RCC 7860 (cell line): ENCODE measurements at regions not wholly inside any gene's neighbourhood (a gene's known extent, or its start where the extent isn't known, plus 50 kb on each side); places are given as distances from the start of the nearest gene placed in this dataset.
A peak's percentile ranks its signal among the peaks of the same experiment; 100 is the strongest.

Experiments
- DNase-seq: peaks from one replicate; pipeline ENCODE4 v3.0.0-alpha.2; 2015; ENCODE audit warnings: low spot score
- FAIRE-seq: peaks from 2 replicates; lab custom pipeline; 2012; peaks lifted over from hg19 to GRCh38; lab: Jason Lieb, UNC

DNA sequence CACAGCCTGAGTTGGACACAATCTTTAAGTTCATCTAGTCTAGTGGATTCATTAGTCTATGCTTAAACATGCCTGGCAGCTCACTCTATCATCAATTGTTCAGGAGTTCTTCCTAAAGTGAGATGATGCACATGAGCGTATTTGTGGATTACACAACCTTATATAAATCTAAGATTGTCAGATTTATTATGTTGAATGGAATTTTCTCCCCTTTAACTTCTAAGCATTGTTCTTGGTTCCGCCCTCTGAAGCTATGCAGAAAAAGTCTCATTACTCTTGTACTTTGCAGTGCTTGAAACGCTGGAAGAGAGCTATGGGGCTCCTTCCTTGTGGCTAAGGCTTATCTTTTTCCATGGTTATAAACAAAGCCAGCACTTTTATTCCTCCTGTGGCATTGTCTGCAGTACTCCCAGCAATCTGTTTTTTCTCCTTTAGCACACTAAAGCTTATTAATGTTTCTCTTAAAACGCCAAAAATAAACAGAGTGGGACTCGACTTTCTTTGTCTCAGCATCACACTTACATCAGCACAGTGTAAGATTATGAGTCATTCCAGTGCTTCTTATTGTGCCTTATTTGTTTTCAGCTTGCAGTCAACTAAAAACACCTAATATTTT lies 316.8 kb upstream of the CAMK1G start:
- no peak for DNase-seq
- no peak for FAIRE-seq

DNA sequence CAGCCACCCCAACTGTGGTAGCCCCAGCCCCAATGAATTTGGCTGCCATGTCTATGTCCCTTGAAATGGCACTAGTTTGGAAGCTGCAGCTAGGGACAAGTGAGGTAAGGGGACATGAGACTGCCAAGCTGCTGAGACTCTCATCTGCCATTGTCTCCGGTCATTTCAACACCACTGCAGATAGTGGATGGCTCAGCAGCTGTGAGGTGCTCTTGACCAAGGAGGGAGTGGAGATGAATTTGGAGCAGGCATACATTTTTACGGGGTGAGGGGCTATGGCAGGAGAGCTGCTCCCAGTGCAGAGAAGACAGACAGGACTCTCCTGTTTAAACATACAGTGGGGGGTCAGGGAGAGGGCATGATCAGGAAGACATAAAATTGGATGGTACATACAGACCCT lies 315.5 kb upstream of the CAMK1G start:
- FAIRE-seq (no peak), DNase-seq (no peak)

DNA sequence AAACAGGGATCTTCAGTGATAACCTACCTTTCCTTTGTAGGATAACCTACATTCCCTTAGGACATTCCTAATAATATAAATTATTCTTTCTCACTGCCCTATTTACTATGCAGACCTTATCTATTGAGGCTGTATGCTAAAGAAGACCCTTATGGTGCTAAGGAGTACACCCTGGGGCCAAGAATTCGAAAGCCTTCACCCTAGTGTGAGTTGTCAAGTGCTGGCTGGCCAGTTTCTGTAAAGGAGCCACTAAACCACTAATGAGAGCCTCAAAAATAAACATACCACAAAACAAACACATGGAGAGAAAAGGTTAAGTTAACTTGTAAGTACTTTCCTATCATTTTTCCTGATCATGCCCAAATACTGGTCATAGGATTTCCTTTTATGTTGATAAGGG lies 315.0 kb upstream of the CAMK1G start:
- FAIRE-seq (no peak), DNase-seq (no peak)

DNA sequence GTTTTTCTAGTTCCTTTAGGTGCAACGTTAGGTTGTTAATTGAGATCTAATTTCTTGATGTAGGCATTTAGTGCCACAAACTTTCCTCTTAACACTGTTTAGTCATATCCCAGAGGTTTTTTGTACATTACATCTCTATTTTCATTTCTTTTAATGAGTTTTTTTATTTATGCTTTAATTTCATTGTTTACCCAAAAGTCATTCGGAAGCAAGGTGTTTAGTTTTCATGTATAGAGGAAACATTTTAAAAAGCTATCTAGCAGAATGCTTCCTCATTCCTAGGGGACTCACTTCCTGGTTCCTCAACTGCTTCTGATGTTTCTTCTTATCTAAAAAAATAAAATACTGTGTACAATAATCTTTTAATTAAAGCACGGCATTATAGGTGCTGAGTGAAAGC lies 307.2 kb upstream of the CAMK1G start:
- FAIRE-seq: no peak

DNA sequence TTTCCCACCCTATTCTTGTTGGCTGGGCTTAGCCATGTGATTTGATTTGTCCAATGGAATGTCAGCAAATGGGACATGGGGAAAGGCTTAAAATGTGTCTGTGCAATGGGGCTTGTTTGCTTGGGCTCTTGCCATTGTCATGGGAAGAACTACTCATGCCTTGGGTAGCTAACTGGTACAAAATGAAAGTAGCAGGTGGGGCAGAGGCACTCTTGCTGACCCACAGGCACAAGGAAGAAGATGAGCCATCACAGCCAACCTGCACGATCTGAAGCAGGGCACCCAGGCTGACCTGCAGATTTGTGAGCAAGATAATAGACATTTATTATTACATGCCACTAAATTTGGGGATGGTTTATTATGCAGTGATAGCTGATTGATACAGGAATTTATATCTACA lies 305.9 kb upstream of the CAMK1G start:
- FAIRE-seq: no peak

More for the DNA sequence above, 307.2 kb upstream of the CAMK1G start:
- DNase-seq: no peak

DNA sequence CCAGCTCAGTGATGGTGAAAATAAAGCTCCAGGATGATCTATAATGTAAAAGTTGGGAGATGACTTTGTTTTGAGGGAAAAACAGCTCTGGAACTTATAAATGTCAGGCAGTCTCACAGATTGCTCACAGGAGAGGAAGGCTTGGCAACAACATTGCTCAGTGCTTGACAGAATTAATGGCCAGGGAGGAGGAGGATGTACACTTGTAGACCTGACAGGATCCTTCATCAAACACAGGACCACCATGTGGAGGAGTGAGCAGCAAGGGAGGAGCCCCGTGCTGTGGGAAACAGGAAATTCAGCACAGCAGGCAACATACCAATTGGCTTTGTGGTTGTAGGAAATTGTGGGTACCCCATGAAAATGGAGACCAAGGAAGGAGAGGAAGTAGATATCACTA lies 291.8 kb upstream of the CAMK1G start:
- DNase-seq (peak; percentile 41), FAIRE-seq (no peak)

More for the DNA sequence above, 305.9 kb upstream of the CAMK1G start:
- DNase-seq: no peak

DNA sequence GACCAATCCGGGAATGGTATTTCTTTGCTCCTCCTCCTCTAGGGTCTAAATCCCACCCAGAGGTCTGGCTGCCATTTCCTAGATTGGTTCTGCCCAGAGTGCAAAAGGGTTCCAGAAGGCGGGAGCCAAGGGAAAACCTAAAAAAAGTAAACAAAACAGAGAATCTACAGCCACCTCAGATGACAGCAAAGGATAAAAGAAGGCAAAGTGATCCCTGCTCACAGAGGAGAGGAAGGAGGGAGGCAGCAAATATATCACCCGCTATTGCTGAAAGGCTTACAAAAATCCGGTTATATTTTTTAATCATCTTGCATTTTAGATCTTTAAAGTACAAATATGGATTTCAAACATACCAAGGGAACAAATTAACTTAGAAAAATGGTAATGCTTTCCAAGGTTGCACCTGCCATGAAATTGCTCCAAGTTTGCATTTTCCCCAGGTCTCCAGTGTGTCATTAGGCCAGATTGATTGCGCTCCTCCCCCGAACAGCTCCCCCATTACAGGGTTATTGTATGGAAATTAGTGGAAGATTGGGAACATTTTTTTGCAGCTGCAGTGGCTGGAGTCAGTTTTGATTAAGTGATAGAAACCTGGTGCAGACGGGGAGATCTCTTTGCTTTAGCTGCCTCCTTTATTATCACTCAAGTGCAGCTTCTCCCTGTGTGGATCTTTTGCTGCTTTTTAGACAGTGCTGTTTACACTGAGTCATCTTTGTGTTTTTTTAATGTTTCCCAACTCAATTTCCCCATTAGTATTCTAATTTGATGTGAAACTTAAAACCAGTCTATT lies 280.5 kb upstream of the CAMK1G start:
- FAIRE-seq: no peak
- DNase-seq: no peak

DNA sequence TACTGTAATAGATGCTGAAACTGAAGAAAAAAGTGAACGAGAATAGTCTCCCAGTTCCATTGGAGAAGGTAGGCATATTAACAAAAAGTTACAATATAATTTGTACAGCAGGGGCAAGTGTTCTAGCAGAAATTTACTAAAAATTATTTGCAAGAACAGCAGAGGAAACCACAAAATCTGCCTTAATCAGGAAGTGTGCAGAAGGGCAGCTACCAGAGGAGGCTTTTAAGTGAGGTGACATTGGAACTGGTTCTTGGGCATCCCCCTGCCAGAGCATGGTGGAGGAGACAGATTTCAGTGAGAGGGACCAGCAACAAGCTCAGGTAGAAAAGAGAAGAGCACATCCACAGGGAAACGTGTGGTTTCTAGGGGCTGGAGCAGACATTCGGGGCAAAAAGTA lies 279.3 kb upstream of the CAMK1G start:
- DNase-seq (no peak), FAIRE-seq (no peak)

DNA sequence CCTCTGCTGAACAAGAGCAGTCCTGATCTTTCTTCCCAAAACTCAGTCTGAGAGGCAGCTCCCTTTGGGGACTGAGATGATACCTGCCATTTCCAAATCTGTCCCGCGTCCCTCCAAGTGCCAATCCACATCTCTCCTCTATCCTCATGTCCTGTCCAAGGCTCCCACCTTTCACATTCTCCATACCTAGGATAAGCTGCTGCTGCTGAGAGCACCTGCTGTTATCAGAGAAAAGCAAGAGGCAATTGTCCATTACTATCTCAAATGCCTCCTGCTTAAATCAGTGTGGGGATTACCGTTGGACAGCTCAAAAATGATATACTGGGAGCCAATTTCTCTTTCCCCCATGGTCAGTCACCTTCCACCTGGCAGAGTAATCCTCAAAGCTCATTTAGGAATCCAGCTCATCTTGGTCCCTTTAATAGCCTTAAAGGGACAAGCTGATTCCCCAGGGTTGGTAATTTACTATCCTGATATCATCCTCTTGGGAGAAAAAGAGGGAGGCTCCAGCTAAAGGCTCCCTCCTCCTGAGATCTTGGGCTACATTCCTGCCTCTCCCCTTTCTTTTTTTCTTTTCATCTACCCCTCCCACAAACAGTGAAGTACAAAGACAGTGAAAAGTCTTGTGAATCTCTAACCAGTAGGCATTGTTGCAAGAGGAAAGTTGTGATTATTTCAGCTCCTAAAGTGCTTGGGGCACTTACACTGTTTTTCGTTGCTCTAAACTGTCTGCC lies 278.1 kb upstream of the CAMK1G start:
- DNase-seq: no peak
- no peak for FAIRE-seq

DNA sequence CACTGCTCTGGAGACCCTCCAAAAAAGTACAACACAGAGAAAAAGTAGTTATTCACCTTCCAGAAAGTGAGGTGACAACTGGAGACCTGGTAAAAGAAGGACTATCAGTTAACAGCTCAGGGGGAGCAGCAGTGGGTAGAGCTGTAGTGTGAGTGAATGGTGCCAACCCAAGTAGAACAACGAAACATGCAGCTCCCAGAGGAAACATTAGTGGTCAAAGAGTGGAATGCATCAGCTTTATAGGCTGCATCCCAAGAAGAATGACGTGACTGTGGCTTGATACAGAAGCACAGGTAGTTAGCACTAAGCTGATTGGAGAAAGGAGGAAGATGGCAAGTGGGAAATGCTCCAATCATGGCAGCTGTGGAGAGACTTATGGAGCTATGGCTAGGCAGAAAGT lies 275.7 kb upstream of the CAMK1G start:
- no peak for FAIRE-seq
- DNase-seq: no peak

DNA sequence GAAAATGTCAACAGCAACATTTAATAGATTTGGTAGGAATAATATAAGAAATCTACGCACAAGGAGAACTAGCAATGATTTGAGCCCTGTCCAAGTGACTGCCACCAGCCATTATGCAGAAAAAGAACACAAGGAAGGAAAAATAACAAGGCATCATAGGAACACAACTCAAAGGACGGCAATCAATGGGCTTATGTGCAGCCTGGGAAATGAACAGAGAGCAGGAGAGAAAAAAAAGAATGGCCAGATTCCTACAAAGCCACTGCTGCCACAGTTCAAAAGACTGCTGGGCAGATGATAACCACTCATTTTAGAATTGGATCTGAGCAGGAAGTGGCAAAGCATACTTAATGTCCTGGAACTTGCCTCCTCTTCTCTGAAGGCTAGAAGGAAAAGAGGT lies 274.3 kb upstream of the CAMK1G start:
- DNase-seq (no peak), FAIRE-seq (no peak)

DNA sequence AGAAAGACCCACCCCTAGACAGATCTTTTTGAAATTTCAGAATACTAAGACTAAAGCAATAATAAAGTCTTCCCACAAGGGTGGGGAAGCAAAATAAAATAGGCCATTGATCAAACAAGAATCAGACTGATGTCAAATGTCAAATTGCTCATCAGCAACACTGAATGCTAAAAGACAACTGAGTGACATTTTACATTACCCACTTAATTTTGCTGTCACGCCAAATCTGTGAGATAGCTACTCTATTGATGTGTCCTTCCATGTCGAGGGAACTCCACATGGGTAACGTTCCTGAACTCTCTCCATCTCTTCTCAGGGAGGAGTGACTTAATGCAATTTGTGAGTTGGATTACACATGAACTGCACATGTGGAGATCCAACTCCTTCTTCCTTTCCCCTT lies 271.7 kb upstream of the CAMK1G start:
- DNase-seq (no peak), FAIRE-seq (no peak)

DNA sequence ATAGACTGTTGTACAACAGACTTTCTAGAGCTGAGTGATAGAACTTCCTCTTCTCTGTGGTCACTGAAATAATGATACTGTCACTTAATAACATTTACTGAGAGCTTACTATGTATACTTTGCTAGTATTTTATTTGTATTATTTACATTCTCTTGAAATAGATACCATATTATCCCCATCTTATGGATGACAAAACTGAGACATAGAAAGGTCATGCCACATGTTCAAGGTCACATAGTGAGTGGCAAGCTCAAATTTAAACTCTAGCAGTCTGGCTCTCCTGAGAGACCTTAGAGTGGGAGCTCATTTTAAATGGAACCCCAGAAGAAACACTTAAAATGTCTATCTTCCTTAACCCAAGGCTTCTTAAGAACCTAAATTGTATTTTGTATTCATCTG lies 266.6 kb upstream of the CAMK1G start:
- FAIRE-seq (no peak), DNase-seq (no peak)

DNA sequence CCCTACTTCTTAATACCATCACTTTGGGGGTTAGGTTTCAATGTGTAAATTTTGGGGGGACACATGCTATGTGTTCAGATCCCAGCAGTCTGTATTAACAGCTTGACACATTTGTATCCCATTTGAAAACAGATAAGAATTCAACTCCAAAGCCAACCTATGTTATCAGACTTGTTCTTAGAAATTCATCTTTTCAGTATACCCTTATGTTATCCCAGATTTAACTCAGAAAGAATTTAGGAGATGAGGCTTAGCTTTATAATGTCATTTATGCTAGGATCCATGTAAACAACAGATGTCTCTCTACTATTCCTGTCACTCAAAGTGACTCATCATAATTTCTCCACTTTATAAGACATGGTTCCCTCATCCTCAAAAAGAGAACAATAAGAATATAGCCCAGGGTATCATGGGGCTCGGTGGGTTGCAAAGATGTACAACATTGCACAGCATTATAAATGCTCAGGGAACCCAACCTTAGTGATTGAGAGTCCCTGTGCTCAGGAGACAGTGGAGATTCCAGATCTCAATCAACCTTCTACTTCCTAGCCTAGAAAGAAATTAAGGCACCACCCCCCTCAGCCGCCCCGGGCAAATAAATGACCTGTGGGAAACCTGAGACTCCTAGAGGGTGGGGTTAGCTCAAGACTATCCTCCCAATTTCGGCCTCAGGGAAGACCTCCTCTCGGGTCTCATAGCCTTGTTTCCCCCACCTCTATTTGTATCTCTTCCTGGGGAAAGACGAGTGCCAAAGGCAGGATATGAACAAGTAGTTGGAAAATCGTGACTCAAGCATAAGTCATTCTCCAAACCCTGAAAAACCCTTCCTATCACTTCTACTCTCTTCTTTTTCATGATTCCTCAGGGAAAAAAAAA lies 265.1 kb upstream of the CAMK1G start:
- peak; percentile 82 for FAIRE-seq
- peak; percentile 51 for DNase-seq

DNA sequence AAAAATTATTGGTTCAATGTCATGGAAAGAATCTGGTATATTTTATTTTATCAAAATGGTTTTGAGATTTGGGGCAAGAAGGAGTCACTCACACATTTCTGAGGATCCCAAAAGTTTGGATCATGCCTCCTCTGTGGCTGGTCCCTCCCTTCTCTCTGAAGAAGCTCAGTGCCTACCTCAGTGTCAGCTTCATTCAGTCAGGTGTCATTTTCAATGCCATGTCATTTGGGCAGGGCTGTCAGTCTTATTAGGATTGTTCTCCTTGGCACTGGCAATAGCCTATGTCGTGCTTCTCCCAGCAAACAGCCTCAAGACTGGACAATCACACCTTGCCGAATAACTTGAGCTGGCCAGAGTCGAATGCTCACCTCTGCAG lies 264.5 kb upstream of the CAMK1G start:
- DNase-seq (no peak), FAIRE-seq (no peak)

DNA sequence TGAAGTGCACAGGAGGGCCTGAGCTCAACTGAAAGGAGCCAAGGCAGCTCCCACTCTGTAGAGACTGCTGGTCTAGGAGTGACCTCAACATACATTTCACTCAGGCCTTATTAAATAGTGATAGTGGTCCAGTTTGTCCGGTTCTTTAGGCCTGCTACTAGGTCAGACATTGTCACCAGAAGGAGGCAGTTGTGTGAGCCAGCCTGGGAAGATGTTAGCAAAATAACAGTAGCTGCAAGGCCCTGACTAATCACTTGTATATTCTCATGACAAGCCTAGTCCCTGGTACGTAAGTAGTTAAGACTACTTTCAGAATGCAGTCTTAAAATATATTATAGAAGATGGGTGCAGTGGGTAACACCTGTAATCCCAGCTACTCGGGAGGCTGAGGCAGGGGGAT lies 264.0 kb upstream of the CAMK1G start:
- FAIRE-seq (no peak), DNase-seq (peak; percentile 8)

DNA sequence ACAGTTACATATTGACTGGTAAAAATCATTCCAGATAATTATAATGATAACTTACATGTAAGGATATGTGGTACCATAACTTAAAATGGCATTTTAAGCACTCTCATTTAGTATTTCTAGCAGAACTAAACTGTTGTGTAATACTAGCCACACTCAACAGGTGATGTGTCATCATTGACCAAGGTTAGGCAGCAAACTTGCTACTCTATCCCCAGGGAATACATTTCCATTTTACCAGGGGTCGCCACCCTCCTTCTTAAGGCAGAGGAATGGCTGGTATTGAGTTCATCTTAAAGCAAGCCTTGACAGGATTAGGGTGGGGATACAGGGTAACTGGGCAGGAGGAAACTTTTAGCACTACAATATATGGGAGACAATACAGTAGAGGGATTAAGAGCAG lies 259.8 kb upstream of the CAMK1G start:
- FAIRE-seq (no peak), DNase-seq (no peak)

DNA sequence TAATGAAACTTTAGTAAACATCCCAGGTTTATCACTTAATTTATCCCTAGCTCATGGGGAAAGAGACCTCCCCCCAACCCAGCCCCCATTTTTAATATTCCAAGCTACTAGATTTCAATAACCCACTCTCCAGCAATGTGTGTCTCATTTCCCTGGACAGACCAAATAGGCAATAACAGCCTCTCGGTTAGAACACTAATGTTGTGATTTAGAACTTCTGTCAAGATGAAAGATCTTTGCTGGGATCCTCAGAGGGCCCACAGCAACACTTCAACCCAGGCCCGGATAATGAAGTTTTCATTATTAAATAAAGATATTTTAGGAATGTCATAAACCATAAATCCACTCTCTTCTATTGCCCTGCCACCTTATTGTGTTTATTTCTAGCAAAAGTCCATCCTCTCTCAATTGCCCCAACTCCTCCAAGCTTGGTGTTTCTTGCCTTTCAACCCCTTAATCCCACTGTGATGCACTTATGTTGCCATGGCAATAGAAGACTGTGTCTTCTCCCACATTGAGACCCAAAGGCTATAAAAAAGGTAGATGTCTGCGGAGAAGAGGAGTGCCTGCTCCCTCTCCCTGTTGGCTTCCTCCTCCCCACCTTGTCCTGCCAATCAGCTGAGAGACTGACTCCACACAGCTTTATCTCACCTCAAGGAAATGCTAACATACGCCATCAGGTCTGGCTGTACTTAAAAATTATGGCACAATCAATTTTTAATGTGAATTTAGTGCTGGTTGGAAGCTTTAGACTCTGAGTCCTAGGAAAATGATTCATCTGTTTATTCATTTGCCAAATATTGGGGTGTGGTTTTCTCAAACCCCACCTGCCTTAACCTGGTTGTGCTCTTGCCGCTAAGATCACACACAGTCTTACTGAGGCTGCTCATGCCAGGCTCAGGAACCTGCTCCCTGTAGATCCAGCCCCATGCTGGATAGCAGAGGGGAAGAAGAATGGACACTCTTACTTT lies 258.3 kb upstream of the CAMK1G start:
- FAIRE-seq (no peak), DNase-seq (no peak)

DNA sequence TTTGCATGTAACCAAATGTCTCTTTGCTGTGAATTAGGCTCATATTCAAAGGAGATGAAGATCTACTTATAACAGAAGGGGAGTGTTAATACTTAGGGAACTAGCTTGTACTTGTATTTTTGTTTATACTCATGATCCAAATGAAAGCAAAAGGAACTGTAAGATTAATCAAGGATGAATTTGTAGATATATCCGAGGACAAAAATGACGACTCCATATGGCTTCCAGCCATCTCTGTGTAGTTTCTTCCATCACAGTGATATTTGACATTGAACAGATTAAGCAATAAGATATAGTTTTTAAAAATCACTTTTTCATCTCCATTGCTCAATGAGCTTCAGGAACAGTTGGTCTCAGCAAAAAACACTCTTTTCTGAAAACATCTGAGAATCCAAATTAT lies 257.4 kb upstream of the CAMK1G start:
- FAIRE-seq: no peak
- DNase-seq: no peak

DNA sequence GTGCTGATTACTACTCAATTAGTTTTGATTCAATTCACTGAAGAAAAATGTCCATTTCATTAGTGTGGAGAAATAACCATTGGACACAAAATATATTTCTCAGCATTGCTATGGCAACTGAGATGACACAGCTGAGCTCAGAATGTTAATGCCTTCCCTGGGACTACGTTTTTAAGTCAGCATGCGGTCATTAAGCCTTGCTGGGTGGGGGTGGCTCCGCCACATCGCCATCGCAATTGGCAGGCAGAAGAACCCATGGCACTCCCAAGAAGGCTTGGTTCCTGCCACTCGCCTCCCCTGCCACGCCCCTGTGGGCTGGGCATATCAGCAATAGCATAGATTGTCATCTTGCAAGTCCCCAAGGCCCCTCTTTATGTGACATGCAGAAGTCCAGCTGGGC lies 256.7 kb upstream of the CAMK1G start:
- FAIRE-seq (no peak), DNase-seq (no peak)
